H7 (cell line): ENCODE measurements at regions not wholly inside any gene's neighbourhood (a gene's known extent, or its start where the extent isn't known, plus 50 kb on each side); places are given as distances from the start of the nearest gene placed in this dataset.

Experiments
- DNase-seq: peaks from one replicate; pipeline ENCODE4 v3.0.0; 2012
- H3K27me3 ChIP-seq: 2 replicates; pipeline ENCODE4 v1.6.0; 2011; ENCODE audit warnings: mild to moderate bottlenecking, low read length; ENCODE audit not compliant: control insufficient read depth, insufficient read depth
- H3K36me3 ChIP-seq: replicated peaks from 2 replicates; pipeline ENCODE4 v1.5.1; 2011; ENCODE audit warnings: low read length; ENCODE audit not compliant: control insufficient read depth, insufficient read depth
- H3K4me3 ChIP-seq: 2 replicates; pipeline ENCODE4 v1.5.1; 2011; ENCODE audit warnings: low read depth, mild to moderate bottlenecking, control low read depth, low read length, moderate library complexity; ENCODE audit not compliant: insufficient read depth

- DNase-seq = no peak
- H3K4me3 ChIP-seq = no peak overlapping the region
- no peaks in the 10 kb centered on the region for H3K36me3 ChIP-seq
- H3K27me3 ChIP-seq = no peaks in the 10 kb centered on the region
Observed at GRCh38 chr3:177959188-177959587, 577.0 kb upstream of the KCNMB2 start.

GRCh38 chr3:177960014-177960413 is 576.2 kb upstream of the KCNMB2 start:
- Histone ChIP-seq H3K4me3 (no peak overlapping the region), H3K27me3 (no peaks in the 10 kb centered on the region), H3K36me3 (no peaks in the 10 kb centered on the region)
- DNase-seq = no peak

GRCh38 chr3:177960722-177961121 is 575.5 kb upstream of the KCNMB2 start:
- no peak for DNase-seq
- H3K27me3 ChIP-seq = no peaks in the 10 kb centered on the region
- no peaks in the 10 kb centered on the region for H3K36me3 ChIP-seq
- H3K4me3 ChIP-seq = no peak overlapping the region

GRCh38 chr3:177961784-177962183 is 574.5 kb upstream of the KCNMB2 start:
- DNase-seq = no peak
- Histone ChIP-seq H3K27me3 (no peaks in the 10 kb centered on the region), H3K36me3 (no peaks in the 10 kb centered on the region), H3K4me3 (no peak overlapping the region)

GRCh38 chr3:177966493-177966892 is 569.7 kb upstream of the KCNMB2 start:
- H3K36me3 ChIP-seq = no peaks in the 10 kb centered on the region
- no peak for DNase-seq
- no peak overlapping the region for H3K4me3 ChIP-seq
- H3K27me3 ChIP-seq = no peaks in the 10 kb centered on the region

GRCh38 chr3:177968891-177969290 is 567.3 kb upstream of the KCNMB2 start:
- H3K36me3 ChIP-seq = no peaks in the 10 kb centered on the region
- no peaks in the 10 kb centered on the region for H3K27me3 ChIP-seq
- no peak overlapping the region for H3K4me3 ChIP-seq
- no peak for DNase-seq

GRCh38 chr3:177973241-177973840 is 562.9 kb upstream of the KCNMB2 start:
- DNase-seq = no peak
- Histone ChIP-seq H3K4me3 (no peak overlapping the region), H3K27me3 (no peaks in the 10 kb centered on the region), H3K36me3 (no peaks in the 10 kb centered on the region)

GRCh38 chr3:177976241-177976640 is 560.0 kb upstream of the KCNMB2 start:
- Histone ChIP-seq H3K27me3 (no peaks in the 10 kb centered on the region), H3K4me3 (no peak overlapping the region), H3K36me3 (no peaks in the 10 kb centered on the region)
- no peak for DNase-seq

- Histone ChIP-seq H3K36me3 (no peaks in the 10 kb centered on the region), H3K27me3 (no peaks in the 10 kb centered on the region), H3K4me3 (no peak overlapping the region)
- DNase-seq = no peak
Observed at GRCh38 chr3:177976866-177977265, 559.4 kb upstream of the KCNMB2 start.

- Histone ChIP-seq H3K27me3 (no peaks in the 10 kb centered on the region), H3K4me3 (no peak overlapping the region), H3K36me3 (no peaks in the 10 kb centered on the region)
- DNase-seq = no peak
Observed at GRCh38 chr3:177977381-177978158, 558.7 kb upstream of the KCNMB2 start.

- H3K36me3 ChIP-seq = no peaks in the 10 kb centered on the region
- no peak for DNase-seq
- no peaks in the 10 kb centered on the region for H3K27me3 ChIP-seq
- no peak overlapping the region for H3K4me3 ChIP-seq
Observed at GRCh38 chr3:177978946-177979345, 557.3 kb upstream of the KCNMB2 start.

- Histone ChIP-seq H3K4me3 (no peak overlapping the region), H3K27me3 (no peaks in the 10 kb centered on the region)
- DNase-seq = no peak
Observed at GRCh38 chr3:177979703-177980102, 556.5 kb upstream of the KCNMB2 start.

GRCh38 chr3:177981576-177981975 is 554.7 kb upstream of the KCNMB2 start:
- DNase-seq = no peak
- no peaks in the 10 kb centered on the region for H3K36me3 ChIP-seq
- H3K27me3 ChIP-seq = no peaks in the 10 kb centered on the region
- no peak overlapping the region for H3K4me3 ChIP-seq

More at GRCh38 chr3:177979703-177980102, 556.5 kb upstream of the KCNMB2 start:
- H3K36me3 ChIP-seq = no peaks in the 10 kb centered on the region

- Histone ChIP-seq H3K4me3 (no peak overlapping the region), H3K27me3 (no peaks in the 10 kb centered on the region), H3K36me3 (no peaks in the 10 kb centered on the region)
- DNase-seq = no peak
Observed at GRCh38 chr3:177982034-177982433, 554.2 kb upstream of the KCNMB2 start.

GRCh38 chr3:177983320-177983719 is 552.9 kb upstream of the KCNMB2 start:
- no peak for DNase-seq
- no peaks in the 10 kb centered on the region for H3K27me3 ChIP-seq

More at GRCh38 chr3:177983320-177983719, 552.9 kb upstream of the KCNMB2 start:
- Histone ChIP-seq H3K36me3 (no peaks in the 10 kb centered on the region), H3K4me3 (no peak overlapping the region)
